ENCODE measurements at regions not wholly inside any gene's neighbourhood (a gene's known extent, or its start where the extent isn't known, plus 50 kb on each side); places are given as distances from the start of the nearest gene placed in this dataset.

DNA sequence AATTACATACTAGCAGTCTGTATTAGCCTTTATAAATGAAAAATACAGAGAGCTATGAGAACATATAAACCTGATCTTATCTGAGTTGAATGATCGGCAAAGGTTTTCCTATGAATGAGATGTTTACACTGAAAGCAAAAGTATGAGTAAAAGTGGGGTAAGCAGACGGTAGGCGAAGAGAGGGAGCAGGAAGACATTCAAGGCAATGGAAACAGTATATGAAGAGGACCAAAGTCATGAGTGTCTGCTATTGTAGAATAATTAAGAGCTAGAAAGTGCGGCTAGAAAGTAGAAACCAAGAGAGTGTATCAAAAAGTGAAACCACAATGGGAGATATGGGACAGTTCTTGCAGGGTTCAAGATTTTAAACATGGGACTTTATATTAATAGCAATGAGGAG, 67.0 kb upstream of the TMLHE start:
- DNase-seq, result no peak

GRCh38 chrX:155673338-155673737, 60.6 kb upstream of the TMLHE start:
- DNase-seq, result no peak

DNA sequence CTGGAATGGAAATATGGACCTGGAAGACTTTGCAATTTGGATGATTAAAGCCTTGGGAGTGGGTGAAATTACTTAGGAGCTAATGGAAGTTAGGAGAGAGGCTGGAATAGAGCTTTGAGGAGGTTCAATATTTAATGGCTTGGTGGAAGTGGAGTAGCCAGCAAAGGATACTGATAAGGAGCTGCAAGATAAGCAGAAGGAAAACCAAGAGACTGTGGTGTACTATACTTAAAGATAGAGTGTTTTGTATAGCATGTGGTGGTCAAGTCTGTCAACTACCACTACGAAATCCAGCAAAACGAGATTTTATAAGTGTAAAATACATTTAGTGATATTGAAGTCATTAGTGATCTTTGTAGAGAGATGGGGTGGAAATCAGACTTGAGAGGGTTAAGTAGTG, 54.0 kb upstream of the TMLHE start:
- no peak for DNase-seq
